GM18858 (cell line): ENCODE measurements at regions not wholly inside any gene's neighbourhood (a gene's known extent, or its start where the extent isn't known, plus 50 kb on each side); places are given as distances from the start of the nearest gene placed in this dataset.
"Not testable (repeated sequence)": the region's sequence is repeated elsewhere in the genome, so short reads cannot be mapped to it uniquely, and the experiment has no call there.

Experiments used
- ATAC-seq: cut with Tn5 transposase; IDR thresholded peaks from one replicate; pipeline ENCODE4 v1.9.1; 2021; ENCODE audit not compliant: unreplicated experiment

DNA sequence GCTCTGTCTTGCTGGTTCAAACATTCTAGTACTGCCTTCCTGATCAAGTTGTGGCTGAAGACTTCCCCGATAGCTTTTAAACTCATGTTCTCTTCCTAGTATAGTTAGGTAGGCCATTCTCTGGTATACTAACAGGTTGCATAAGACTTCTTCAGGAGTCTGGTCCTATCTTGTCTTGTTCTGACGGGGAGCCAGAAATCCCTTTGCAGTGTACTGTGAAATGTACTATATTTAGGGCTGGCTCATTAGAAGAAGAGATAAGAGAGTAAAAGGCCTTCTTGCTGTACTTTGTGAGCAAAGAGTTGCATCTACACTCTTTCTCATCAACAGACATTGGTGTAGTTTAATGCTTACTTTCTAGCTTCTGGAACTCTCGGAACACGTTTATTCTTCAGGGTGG lies 331.9 kb downstream of the NUP35 start:
- ATAC-seq, result no peak

DNA sequence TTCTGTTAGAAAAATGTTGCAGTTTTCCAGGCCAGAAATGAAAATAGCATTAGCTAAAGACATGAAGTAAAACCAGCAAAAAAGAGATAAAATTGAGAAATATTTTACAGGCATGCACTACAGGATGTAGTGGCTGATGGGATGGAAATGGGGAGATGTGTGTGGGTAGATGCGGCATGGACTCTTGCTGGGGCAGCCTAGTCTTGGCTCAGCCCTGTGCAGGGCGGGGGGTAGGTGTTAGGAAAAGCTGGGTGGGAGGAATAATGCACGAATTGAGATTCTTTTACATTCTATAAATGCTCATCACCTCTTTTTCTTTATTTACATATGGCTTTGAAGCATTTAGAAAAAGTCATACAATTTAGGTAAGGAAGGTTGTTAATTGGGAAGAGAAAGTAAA lies 334.2 kb downstream of the NUP35 start:
- no peak for ATAC-seq

DNA sequence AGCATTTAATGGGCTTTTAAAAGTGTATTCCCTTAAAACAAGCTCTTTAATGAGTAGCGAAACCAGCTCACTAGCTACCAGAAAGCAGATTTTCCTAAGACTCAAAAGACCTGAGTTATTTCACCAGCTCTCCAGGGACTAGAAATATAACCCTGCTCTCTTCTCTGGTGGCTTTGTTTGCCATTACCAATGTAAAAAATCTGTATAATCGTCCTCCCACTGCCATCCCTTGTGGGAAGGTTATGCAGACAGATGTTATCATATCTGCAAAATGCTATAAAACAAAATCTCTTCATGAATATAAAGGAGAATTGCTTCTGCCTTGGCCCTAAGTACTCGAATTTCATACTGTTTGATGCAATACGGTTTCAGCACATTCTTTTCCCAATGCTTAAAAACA lies 335.2 kb downstream of the NUP35 start:
- no peak for ATAC-seq

DNA sequence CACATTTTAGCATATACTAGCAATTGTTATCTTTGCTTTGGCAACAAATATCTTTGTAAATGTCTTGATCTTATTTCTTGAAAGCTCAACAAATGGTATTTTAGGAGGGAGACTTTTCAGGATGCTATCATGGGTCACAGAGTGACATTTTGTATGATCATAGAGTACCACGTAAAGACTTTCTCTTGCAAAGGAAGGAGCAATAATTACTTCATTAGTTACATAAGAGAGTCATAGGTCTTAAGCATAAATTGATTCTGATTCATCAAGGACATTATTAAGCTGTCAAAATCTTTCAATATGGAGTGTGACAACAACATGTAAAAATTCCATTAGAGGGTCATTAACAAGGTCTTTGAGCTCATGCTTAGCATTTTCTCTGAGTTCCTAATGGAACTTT lies 339.6 kb downstream of the NUP35 start:
- no peak for ATAC-seq

DNA sequence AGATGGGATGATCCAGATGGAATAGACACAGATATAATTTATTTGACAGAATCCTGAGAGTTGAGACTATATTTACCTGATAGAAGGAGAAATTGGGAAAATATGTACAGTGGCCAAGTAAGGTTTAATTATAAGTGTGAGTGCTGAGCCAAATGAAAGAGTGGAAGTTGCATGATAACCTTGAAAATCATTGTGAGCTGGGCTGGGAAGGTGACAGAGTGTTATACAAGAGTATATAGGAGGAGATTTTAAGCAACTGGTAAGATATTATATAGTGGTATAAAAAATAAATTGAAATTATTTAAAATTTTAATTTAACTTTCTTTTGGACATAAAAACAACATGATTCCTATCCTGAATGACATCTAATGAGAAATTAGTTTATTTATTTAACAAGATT lies 340.8 kb downstream of the NUP35 start:
- ATAC-seq, result no peak

DNA sequence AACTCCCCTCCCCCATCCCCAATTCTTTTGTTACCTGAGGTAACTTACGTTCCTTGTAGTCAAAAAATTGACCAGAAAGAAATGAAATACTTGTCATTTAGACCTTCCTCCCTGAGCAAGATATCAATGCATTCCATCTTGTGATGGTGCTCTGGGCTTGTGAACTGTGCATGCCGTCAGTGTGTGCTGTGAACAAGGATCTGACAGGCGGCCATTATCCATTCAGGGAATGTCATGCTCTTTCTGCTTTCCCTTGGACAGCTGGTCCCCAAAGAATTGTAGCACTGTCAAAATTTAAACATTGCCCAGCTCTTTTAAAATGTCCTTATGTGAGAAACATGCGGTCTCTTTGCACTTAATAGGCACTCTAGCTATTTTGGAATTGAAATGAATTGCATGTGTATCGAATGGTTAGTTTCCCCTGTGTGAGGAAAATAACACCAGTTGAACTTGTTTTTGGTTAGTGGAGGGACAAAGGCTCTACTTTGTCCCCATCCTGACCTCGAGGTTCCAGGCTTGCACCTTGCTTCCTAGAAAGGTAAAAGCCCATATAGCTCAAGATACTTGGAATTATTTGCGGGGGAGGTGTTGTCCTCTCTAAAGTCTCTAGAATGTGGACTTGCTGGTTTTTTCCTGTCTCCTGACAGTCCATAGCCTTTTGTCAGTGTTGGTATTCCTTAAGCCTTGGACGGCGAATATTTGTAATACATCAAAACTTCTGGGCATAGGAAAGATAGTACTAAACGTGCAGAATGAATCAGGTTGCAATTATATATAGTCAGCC lies 350.9 kb downstream of the NUP35 start:
- ATAC-seq, result no peak

DNA sequence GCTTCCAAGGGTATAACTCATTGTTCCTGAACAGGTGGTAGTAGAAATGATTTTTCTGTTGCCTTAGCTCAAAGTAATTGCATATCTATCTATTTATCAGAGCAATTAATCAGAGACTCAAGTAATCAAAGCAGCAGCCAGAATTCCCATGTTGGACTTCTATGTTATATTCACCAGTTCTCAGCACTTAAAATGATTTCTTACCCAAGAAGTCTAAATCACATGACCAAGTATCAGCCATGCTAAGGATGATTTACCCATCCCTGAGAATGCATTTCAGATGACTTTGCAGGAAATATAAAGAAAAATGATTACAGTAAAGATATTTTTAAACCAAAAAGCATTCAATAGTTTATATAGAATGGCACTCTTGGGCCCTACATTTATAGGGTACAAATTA lies 352.2 kb downstream of the NUP35 start:
- ATAC-seq, result no peak

DNA sequence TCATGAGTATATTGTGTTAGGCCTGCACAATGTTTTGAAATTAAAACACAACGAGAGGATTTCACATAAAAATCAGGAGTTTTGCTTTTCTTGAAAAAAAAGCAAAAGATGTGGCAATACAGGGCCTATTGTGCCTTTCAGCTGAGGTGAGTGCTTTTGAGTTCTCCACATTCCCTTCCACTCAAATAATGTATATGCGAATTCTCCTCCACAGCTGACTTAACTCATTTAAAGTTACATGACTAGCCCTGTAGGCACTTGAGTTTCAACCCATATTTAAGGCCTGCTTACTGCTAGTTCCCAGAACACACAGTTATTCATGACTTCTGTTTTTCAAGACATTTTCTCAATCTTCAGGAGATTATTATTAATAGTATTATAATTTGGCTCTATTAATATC lies 353.1 kb downstream of the NUP35 start:
- ATAC-seq, result no peak

DNA sequence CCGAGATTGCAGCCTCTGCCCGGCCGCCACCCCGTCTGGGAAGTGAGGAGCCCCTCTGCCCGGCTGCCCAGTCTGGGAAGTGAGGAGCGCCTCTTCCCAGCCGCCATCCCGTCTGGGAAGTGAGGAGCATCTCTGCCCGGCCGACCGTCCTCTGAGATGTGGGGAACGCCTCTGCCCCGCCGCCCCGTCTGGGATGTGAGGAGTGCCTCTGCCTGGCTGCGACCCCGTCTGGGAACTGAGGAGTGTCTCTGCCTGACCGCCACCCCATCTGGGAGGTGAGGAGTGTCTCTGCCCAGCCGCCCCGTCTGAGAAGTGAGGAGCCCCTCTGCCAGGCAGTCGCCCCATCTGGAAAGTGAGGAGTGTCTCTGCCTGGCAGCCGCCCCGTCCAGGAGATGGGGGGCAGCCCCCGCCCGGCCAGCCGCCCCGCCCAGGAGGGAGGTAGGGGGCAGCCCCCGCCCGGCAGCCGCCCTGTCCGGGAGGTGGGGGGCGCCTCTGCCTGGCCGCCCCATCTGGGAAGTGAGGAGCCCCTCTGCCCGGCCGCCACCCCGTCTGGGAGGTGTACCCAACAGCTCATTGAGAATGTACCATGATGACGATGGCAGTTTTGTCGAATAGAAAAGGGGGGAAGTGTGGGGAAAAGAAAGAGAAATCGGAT lies 354.8 kb downstream of the NUP35 start:
- not testable (repeated sequence) for ATAC-seq

DNA sequence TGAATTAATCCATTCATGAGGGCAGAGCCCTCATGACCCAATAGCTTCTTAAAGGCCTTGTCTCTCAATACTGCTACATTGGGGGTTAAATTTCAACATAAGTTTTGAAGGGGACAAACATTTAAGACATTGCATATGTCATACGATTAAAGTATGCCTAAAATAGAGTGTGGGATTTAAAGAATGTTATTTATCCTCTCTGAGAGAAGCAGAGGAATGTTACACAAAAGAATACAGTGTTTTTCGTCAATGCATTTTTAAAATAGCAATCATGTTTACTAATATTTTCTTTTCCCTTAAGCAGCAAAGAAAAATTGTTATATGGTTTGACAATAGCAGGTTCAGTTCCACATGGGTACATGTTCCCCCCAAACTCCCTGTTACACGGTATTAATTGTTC lies 363.1 kb downstream of the NUP35 start:
- no peak for ATAC-seq

DNA sequence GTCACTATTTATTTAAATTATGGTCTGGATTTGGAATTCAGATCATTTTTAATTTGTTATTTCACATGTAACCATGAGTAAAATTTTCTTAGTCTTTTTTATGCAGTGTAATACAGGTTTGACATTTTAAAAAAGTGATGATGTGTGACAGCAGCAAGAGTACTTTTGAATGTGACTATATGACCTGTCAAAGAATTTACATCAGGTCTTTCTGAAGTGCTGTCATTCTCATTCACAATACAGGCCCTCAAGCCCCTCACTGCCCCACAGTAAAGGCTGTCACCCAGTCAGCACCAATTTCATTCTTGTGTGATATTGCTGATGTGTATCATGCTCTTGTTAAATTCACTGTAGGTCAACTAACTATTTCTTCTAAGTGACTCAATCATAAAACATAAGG lies 364.2 kb downstream of the NUP35 start:
- no peak for ATAC-seq

DNA sequence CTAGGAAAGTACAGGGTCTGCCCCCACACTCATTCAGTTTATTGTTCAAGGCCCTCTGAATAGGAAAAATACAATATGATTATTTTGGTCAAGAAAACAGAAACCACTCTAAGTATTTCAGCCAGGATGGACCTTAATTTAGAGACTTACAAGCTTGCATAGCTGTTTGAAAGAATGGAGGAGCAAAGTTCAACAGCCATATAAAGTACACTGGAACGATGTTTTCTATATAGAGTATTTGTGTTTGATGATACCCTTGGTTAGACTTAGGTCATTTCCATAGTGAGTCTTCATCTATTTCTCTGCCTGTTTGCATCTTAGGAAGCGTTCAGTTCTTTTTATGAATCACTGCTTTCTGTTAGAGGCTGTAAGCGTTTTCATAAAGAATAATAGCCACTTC lies 366.2 kb downstream of the NUP35 start:
- ATAC-seq, result no peak

DNA sequence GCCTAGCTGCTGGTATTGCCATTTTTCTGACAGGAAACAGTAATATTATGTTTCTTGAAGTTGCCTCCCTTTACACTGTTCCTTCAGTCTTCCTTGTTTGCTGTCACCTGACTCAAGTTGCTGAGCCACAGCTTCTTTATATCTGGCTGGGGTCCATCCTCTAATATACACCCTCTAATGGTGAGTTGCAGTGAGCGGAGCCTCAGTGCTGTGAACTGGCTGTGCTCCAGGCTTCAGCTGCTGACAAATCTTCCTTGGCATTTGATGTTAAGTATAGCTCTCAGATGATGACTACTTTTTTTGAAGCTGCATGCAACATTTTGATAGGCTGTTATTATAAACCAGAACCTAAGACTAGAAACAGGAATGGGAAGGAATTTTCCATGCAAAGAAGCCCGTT lies 366.7 kb downstream of the NUP35 start:
- no peak for ATAC-seq

DNA sequence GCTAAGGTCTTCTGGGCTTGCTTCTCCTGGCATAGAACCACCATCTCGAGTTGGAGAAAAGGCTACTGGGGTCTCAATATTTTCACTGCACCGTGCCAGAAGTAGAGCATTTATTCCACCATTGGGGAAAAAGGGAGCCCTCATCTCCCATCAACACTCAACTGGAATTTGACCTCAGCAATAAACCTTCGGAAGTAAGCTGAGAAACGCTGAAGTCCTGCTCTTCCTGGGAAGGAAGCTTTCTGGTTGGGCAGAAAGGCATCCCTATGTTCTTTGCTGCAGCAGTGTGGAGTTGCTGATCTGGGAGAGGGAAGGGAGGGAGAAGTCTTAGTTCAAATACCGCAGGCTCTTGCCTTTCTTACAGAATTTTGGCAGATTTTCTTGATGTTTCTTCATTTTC lies 368.8 kb downstream of the NUP35 start:
- ATAC-seq, result no peak

DNA sequence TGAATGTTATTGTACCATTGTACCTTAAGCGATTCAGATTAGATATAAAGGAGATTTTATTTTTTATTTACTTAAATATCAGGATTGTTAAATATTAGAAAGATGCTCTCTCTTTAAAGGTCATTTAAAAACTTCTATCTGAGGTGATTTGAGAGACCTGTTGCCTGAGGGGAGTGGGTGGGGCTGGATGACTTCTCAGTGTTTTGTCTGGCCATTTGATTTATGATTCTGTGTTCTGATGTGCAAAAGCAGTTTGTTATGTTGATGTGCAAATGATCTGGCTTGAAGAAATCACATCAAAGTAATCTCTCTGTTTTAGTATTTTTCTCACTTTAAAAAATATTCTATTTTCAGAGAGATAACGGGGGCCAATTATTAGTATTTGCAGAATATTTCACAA lies 370.8 kb downstream of the NUP35 start:
- no peak for ATAC-seq

DNA sequence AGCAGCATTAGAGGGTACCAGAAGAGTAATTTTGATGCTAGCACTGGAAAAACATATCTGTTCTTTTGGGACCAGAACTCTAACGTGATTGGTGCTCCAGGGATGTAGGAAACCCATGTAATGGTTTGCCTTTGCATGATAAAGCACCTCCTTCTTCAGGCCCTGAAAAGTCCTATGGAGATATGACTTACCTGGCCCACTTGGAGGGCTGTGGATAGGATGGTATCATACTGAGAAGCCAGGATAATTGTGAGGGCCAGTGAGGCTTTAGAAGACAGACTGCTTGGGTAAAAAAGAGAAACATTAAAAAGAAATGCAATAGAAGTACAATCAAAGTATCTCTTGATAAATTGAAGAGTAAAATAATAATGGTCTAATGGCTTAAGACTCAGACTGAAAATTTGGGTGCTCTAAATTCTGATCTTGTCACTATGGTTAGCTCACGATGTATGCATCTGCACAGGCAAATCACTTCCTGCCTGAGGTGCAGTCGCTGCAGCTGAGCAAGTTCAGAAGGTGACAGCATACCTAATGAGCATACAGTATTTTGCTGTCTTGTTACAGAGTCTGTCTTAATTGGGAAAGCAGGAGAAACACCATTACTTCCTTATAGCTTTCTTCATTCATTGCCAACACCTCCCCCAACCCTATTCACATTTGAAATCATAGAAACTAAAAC lies 371.5 kb downstream of the NUP35 start:
- peak; percentile 97 for ATAC-seq

DNA sequence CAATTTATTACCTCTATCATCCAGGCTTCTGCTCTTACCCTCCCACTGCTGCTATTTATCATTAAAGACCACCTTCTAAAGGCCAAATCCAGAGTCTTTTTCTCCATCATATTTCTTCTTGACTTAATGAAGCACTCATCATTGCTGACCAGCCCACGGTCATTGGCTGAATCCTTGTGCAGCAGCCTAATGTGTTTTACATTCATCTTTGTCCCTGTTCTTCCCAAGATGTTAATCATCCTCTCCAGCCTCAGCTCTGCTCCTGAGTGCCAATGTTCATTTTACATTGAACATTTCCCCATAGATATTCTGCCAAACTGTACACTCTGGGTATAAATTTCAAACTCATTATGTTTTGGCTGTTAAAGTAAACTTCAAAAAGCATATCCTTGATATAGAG lies 373.6 kb downstream of the NUP35 start:
- no peak for ATAC-seq

DNA sequence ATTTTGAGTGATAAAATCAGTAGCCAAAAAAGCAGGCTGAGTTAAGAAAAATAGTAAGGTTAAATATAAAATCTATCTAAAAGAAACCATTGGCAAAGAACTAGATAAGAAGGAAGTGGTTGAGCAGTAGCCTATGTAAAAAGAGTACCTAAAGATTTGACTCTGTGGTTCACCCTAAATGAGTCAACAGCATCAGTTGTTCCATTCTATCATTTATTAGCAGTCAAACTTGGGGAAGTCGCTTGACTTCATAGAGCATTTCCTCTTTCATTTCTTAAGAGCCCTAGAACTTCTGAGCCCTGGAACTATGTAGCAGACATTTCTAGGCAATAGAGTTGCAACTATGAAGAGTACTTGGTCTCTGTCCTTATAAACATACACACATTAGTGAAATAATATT lies 381.7 kb downstream of the NUP35 start:
- ATAC-seq, result peak; percentile 93

DNA sequence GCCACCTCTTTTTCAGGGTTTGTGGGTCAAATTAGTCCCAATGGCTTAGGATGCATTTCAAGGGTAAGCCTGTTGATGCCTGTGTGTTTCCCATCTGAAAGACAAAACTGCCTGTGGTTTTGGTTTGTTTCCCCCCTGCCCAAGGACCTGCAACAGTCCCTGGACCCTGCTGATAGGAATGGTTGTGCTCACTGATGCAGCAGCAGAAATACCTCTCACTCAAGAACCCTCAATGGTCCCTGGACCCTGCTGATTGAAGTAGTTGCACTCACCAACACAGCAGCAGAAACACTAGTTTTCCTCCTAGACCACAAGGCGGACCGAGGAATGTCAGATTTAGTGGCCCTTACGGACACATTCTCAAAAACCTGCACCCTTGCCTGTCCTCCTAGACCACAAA lies 386.9 kb downstream of the NUP35 start:
- no peak for ATAC-seq

DNA sequence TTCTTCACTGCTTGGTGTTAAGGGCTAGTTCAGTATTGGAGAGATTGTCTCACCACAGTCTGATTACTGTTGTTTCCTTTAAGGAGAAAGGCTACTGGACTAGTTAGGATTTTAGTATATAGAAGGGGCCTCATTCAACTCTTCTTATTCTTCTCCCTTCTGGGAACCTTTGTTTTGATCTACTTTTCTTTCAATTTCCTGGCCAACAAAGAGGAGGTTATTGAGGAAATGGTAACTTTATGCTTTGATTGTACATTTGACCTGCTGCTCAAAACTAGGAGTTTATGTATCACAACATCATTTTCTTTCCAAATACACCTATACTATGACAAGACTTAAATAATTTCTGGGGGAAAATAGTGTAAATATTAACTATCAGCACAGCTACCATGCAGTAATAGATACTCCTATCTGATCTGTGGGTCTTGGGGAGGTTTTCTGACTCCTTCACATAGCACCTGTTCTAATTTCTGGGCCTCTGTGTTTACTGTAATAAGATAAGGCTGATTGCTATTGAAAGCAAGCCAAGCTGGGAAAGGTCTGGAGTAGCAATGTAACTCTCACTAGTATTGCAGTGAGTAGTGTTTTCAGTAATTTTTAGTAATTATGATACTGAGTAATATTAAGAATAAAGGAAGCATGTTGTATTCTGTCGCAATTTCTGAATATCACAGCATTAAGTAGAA lies 395.3 kb downstream of the NUP35 start:
- no peak for ATAC-seq

DNA sequence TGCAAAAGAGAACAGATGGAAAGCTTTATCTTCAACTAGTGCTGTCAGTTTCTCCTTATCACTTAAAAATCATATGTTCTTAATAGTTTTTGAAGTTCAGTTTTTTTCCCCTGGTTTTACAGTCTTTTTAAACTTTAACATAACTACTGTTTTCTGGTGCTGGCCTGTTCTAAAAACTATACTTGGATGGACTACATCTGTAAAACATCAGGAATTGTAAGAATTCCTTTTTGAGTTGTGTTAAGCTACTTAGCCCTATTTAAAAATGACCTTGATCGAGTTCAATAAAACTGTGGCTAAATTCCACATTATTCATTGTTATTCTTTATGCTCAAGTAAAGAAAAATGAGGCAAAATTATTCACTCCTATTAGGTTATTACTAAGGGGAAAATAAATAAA lies 397.7 kb downstream of the NUP35 start:
- ATAC-seq, result no peak
